HG02943 (cell line): ENCODE measurements at regions not wholly inside any gene's neighbourhood (a gene's known extent, or its start where the extent isn't known, plus 50 kb on each side); places are given as distances from the start of the nearest gene placed in this dataset.

ENCODE experiments used
- ATAC-seq: cut with Tn5 transposase; IDR thresholded peaks from one replicate; pipeline ENCODE4 v1.9.1; 2021; ENCODE audit warnings: mild to moderate bottlenecking, low read depth, moderate library complexity; ENCODE audit not compliant: unreplicated experiment

DNA sequence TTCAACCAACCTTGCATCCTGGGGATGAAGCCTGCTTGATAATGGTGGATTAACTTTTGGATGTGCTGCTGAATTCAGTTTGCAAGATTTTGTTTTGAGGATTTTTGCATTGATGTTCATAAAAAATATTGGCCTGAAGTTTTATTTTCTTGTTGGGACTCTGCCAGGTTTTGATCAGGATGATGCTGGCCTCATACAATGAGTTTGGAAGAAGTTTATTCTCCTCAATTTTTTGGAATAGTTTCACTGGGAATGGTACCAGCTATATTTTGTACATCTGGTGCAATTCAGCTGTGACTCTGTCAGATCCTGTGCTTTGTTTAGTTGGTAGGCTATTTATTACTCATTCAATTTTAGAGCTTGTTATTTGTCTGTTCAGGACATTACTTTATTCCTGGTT lies 340.3 kb upstream of the TRAM1L1 start:
- ATAC-seq: no peak

DNA sequence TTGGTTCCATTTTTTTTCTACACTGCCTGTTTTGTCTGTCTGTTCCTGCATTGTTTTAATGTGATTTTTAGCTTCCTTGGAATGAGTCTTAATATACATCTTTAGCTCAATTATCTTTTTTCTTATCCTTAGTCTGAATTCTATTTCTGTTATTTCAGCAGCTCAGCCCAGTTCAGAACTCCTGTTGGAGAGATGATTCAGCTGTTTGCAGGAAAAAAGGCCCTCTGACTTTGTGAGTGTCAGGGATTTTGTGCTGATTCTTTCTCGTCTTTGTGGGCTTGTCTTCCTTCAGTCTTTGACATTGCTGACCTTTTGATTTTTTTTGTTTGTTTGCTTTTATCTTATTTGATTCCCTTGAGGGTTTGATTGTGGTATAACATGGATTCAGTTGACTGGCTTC lies 343.2 kb upstream of the TRAM1L1 start:
- ATAC-seq: no peak

DNA sequence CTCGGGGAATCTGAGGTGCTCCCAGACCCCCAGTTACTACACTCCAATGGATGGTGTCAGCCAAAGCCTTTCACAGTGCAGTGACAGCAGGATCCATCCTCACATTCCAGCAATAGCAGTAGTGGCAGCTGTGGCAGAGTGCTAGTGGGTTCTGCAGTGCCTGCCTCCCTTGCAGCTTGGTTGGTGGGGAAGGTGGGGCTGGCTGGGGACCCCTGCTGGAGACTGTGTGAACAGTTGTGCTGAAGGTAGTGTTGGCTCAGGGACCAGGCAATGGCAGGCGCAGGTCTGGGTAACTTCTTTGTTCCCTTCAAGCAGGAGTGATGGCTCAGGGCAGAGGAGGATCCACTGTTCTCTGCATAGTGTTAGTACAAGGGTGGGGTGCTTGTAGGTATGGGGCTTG lies 343.7 kb upstream of the TRAM1L1 start:
- ATAC-seq: no peak

DNA sequence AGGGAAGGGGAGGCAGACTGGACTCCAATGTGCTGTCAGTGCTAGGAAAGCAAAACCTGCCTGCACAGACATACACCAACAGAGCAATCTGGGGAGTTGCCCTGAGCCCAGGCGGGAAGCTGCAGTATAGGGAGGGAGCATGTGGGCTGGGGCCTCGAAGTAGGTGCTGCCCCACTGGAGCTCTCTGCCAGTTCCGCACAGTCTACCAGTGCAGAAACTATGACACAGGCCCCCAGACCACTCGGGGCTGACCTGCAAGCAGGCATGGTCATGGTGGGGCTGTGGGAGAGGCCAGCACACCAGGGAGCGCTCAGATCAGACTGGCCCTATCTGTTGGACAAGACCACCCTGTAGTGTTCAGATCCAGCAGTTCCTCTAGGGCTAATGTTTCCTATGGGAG lies 344.1 kb upstream of the TRAM1L1 start:
- ATAC-seq: no peak

DNA sequence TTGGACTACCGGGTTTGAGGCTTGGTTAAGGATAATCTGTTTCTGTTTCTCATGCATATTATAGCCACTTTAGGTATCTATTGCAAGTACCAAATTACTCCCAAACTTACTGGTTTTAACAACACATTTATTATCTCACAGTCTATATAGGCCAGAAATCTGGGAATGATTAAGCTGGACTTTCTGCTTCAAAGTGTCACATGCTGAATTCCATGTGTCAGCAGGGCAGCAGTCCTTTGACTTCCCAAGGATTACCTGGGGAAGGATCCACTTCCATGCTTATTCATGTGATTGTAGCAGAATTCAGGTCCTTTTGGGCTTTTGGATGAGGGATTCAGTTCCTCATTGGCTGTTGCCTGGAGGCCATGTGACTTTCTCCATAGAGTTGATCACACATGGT lies 349.0 kb upstream of the TRAM1L1 start:
- no peak for ATAC-seq

DNA sequence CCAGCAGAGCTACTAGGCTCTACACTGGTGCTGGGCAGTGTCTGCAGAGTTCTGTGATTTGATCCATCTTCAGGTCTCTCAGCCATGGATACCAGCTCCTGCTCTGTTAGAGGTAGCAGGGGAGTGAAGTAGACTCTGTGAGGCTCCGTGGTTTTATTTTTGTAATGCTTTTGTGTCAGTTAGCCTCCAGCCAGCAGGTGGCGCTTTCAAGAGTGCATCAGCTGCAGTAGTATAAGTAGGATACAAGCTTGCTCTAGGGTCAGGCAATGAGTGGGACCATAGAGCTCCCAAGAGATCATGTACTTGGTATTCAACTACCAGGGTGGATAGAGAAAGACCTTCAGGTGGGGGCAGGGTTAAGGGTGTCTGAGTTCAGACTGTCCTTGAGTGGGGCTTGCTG lies 362.5 kb upstream of the TRAM1L1 start:
- no peak for ATAC-seq

DNA sequence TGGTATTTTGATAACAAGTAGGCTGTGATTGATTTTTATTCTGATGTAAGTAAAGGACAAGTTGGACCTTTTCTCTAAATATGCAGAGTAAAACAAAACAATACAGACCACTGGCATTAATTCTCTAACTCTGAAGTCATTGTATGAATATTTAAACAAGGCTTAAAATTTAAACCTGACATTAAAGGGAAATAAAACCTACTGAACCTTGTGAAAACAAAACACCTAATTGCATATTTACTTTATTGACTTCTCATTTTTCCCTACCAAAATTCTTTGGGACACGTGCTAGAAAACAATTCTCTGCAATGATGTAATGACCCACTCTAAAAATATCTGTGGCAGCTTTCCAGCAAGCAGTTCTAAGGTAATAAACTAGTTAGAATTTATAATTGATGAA lies 369.7 kb upstream of the TRAM1L1 start:
- no peak for ATAC-seq

DNA sequence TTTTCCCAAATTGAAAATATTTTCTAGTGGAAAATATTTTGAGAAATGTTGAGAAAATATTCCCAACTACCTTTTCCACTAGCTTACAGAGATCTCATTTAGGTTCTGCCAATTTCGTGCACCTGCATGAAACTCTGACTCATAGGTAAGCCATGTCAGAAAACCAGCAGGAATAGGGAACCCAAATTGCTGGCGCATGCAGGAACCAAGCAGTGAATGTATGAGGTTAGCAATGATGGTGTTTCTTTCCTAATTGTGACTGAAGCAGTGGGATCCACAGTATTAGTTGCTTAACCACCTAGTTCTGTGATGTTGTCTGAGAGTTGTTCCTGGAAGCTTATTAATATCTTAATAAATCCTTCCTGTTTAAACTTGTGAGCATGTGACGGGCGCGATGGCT lies 381.0 kb upstream of the TRAM1L1 start:
- no peak for ATAC-seq

DNA sequence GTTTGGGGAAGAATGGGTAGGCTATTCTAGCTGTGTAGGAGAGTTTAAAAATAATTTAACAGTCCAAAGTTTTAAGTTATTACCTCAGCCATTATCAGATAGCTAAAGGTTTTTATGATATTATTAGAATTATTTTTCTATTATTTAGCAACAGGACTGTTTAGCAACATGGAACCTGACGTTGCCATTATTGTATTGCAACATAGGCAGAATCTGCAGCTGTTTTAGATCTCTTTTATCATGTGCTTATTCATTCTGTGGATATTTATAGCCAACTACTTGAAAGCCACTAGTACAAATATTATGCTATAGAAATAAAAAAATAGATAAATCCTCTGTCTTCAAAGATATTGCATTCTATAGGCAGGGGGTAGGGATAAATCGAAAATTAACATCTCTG lies 382.0 kb upstream of the TRAM1L1 start:
- no peak for ATAC-seq

DNA sequence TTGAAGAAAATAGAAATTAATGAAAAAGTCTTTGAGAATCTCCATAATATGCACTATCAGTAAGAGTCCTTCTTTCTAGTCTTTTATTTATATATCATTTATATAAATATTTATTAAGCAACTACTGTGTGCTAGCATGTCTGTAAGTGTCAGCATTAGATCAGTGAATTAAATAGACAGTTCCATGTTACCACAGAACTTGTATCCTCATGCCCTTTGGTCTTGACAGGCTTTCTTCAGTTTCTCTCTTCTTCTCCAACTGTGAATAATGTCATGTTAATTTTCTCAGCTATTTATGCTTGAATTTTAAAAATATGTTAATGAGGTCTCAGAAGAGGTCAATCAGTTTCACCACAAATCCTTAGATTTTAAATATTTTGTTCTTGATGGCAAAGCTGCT lies 389.6 kb upstream of the TRAM1L1 start:
- ATAC-seq: no peak

DNA sequence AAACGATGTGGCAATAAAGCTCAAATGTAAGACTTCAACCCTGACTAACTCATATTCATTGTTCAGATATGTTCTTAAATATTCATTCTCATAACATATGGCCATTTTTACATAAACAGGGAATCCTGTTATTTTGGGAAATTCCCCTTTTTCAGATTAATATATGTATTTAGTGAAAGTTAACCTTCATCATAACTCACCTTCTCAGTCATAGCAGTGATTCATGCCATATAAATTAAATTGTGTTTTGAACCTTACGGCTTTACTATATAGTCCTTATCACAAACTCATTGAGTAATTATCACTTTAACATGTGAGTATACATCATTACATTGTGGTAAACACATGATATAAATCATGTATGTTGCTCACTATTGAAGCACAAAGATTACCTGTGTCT lies 392.5 kb upstream of the TRAM1L1 start:
- no peak for ATAC-seq

DNA sequence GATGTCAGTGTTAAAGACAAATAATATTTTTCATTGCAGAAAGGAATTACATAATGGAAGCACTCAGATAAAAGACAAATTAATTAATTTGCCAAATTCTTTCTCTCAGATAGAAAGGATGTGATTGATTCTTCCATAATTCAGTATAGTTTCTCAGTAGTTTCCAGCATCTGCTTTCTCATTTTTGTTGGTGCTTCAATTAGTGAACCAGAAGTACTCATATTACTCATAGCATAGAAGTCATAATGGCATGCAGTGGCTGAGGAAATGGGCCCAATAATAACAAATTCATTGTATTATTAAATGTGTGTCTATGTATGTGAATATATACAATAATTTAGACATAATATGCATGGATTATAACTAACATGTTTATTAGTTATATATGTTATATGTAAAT lies 393.3 kb upstream of the TRAM1L1 start:
- no peak for ATAC-seq

DNA sequence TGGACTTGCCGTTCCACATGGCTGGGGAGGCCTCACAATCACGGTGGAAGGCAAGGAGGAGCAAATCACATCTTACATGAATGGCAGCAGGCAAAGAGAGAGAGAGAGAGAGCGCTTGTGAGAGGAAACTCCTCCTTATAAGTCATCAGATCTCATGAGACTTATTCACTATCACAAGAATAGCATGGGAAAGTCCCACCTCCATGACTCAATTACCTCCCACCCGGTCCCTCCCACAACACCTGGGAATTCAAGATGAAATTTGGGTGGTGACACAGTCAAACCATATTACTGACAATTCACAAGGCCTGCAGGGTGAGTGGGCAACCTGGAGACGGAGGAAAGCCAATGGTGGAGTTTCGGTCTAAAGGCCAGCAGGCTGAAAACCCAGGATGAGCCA lies 394.3 kb upstream of the TRAM1L1 start:
- no peak for ATAC-seq

DNA sequence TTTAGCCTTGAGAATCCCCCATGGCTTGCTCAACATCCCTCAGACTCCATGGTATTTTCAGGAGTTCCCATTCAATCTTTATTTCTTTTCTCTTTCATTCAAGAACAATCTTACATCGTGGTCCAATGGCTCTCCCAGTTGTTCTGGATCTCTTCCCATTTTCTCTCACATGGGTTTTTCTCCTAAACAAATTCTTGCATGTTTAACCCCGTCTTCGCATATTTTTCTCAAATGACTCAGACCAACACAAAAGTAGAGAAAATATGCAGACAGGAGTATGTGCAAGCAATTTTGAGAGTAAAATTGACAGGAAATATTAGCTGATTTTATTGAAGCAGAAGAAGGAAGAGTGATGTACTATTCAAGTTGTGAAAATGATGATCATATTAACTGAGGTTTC lies 396.4 kb upstream of the TRAM1L1 start:
- no peak for ATAC-seq

DNA sequence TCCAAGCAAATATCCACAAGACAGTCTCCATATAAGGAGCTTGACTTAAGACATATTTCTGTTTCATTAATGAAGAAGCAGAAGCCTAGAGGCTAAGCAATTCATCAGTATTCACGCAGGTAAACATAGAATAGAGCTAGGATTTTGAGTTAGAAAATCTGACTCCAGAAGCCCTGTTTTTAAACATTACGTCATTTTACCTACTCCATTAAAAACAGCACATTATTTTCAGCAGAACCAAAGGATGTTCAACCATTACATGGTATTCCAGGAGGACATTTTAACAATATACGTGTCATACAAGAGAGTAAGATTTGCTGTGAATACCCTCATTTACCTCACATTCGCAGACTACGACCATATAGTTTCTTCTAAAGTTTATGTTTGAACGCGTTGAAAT lies 403.3 kb upstream of the TRAM1L1 start:
- ATAC-seq: no peak

DNA sequence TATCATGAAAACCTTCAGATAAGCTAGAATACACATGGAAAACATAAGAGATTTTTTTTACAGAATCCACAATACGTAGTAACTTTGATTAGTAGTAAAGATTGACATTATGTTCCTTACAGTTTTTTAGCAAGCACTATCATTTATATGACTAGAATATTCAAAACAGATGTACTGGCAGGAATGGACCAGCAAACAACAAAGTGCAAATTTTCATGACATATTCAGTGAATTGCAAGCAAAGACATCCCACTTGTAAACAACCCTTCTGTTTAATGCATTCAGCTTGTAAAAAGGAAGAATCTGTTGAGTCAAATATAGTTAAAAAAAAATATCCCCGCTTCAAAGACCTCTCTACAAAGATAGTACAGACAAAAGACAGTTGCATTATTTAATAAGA lies 403.7 kb upstream of the TRAM1L1 start:
- ATAC-seq: no peak

DNA sequence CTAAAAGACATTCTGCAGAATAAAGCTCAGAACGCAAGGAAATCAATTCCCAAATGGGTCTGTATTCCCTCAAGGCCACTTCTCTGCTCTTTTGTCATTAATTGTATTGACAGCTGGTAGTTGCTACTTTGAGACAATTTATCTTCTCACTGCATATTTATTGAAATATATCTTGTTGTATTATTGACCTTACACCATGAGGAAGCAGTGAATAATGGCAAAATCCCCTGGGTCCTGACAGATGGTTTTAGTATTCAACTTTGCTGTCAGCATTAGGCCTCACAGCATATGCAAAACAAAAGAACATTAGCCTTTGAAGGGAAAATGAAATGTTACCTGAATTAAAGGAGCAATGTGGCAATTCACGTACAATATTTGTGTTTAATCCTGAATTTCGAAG lies 406.1 kb upstream of the TRAM1L1 start:
- ATAC-seq: no peak

DNA sequence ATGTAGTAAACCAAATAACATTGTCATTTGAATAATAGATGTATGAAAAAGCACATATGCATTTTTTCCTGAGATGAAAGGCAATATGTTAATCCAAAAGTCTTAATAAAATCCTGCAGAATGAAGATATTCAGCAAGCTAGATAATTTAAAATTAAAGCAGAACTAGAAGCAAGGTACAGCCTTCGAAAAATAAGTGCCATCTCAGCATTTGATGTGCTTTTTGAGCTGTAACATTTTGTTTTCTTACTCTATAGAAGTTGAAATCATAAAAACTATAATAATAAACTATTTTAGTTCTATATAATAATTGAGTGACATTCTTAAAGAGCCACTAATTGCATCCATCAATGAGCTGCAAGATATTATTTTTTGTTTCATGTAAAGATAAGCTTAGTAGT lies 410.4 kb upstream of the TRAM1L1 start:
- ATAC-seq: no peak

DNA sequence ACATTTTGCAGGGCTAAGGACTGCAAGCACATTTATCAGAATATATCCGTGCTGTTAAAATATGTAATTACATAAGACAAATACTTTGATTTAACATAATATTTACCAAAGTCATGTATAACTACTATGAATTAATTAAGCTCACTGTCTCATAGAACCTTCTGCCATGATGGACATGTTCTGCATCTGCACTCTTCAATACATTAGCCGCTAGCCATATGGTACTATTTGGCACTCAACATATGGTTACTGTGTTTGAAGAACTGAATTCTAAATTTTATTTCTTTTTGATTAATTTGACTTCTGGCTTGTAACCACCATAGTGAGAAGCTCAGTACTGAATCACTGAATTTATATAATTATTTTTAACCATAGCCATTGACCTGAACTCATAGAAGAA lies 427.0 kb upstream of the TRAM1L1 start:
- no peak for ATAC-seq

DNA sequence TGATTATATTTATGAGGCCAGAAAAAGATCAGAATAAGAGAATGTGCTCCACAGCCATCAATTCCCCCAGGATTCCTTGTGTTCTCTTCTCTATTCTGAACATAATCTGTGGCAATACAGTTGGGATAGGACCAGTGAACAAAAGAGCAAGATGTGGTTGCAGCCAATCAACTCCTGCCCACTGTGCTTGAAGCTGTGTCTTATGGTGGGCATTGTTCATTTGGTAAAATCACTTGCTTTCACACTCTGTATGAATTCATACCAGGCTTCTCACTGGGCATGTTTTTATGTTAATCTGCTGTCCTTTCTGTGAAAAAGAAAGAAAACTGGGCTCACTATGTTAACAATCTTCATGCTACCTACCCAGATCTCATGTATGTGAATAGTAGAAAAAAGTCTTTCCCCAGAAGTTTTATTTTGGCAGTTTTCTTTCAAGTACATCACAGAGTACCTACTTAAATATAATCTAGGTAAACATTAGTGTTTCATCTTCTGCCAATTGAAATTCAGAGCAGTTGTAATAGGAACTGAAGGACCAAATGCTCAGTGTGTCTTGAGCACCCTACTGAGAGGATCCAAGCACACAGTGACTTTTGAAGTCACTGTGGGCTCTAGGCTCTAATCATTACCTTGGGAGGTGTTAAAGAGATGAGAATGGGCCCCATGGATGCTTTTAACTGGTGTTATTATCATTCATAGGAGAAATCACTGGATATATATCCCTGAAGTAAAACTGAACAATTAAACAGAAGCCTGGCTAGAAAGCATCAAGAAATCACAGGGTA lies 429.2 kb upstream of the TRAM1L1 start:
- no peak for ATAC-seq

DNA sequence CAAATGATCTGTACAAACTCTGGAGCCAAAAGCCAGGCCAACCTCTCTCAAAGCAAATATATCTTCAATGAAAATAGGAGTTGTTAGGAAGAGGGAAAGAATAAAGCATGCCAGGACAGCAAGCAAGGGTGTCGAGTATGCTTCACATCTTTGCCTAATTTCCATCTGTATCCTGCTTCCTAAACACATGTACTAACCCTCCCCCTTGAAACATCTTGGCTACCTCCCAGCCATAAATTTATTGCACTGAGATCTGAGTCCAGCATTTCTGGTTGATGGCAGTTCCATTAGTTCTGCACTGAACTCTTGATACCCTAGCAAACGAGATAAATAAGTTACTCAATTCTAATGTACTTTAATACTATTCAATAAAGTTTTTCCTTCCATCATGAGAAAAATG lies 430.5 kb upstream of the TRAM1L1 start:
- no peak for ATAC-seq

DNA sequence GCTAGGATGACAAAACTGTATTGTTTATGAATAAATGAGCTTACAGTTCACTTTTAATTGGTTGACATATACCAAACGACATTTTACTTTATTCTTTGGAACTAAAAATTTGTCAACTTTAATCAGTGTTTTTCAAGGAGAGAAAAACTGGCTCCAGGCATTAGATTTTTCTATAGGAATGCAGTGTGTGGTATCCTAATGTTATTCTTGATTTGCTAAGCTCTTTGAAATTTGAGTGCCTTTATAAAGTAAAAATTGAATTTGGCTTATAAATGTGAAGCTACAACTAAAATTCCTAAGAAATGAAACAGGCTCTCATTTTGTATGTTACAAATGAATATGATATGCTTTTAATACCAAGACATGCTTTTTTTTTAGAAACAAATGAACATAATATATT lies 442.2 kb upstream of the TRAM1L1 start:
- ATAC-seq: no peak

DNA sequence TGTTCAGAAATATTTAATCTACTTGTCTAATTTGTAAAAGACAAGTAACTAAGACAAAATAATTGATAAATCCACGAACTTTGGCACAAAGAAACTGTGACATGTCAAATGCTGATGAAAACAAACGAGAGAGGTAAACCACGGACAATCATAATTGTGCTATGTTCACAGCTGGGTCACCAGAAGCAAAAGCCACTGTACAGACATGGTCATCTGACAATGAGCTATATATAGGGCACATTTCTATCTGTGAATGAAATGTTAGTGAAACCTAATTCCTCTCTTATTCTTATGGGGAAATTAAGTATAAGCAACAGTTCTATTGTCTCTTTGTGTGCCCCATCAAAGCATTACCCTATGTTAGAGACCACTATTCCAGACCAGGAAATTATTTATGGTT lies 444.0 kb upstream of the TRAM1L1 start:
- ATAC-seq: no peak
